HepG2 (cell line): ENCODE measurements at regions not wholly inside any gene's neighbourhood (a gene's known extent, or its start where the extent isn't known, plus 50 kb on each side); places are given as distances from the start of the nearest gene placed in this dataset.

Source experiments
- ATAC-seq: fragments of 200-7000 bp; cut with Tn5 transposase; 3 replicates; pipeline ENCODE4 v1.9.1; 2020; ENCODE audit warnings: mild to moderate bottlenecking, moderate library complexity
- BruUV-seq: library from RNA; stranded (reverse); fragments of 400-500 nt; replicated peaks from 2 replicates; lab custom pipeline; 2021; lab: Mats Ljungman, UMichigan
- CTCF ChIA-PET: fragments of 300-600 bp; formaldehyde crosslinking; extraction: SDS; loops from one replicate; lab custom pipeline; 2021; ENCODE audit warnings: low total read pairs, inconsistent platforms, low intra/inter-chr PET ratio; lab: Yijun Ruan, JAX
- POLR2A ChIA-PET: fragments of 350-600 bp; sonication (Branson Sonifier 250); formaldehyde crosslinking; loops from one replicate; lab custom pipeline; 2020; ENCODE audit warnings: antibody characterized with exemption, inconsistent platforms; lab: Yijun Ruan, JAX
- DNase-seq: peaks from one replicate; pipeline ENCODE4 v3.0.0-alpha.2; 2015; ENCODE audit warnings: low spot score
- FAIRE-seq: peaks from 3 replicates; lab custom pipeline; 2011; peaks lifted over from hg19 to GRCh38; lab: Jason Lieb, UNC
- H2AFZ ChIP-seq: one replicate; pipeline ENCODE4 v1.6.1; 2011; ENCODE audit warnings: low read length, inconsistent platforms
- H3K27ac ChIP-seq: fragments of 300-600 bp; 3 replicates; pipeline ENCODE4 v1.8.0; 2011; ENCODE audit warnings: mixed run types, mild to moderate bottlenecking, mixed read lengths, low read length, inconsistent platforms; ENCODE audit not compliant: insufficient read depth; ENCODE audit errors: extremely low read length
- H3K27me3 ChIP-seq, 2 experiments: fragments of 200-600 bp in 1 of 2; 2 replicates in 1 of 2; 3 replicates in 1 of 2; pipeline versions ENCODE4 v1.6.0 to v1.8.0; 2011; ENCODE audit warnings: low read length in 2 of 2, mild to moderate bottlenecking in 2 of 2, moderate library complexity in 2 of 2, inconsistent platforms in 1 of 2; ENCODE audit not compliant: insufficient read depth in 2 of 2, control insufficient read depth in 1 of 2
- H3K36me3 ChIP-seq, 2 experiments: fragments of 200-600 bp in 1 of 2; replicated peaks in 1 of 2; 2 replicates in 1 of 2; 3 replicates in 1 of 2; pipeline versions ENCODE4 v1.5.1 to v1.8.0; 2011; ENCODE audit warnings: low read length in 2 of 2, inconsistent platforms in 1 of 2; ENCODE audit not compliant: insufficient read depth in 2 of 2, control insufficient read depth in 1 of 2
- H3K4me1 ChIP-seq: 2 replicates; pipeline ENCODE4 v1.5.1; 2012; ENCODE audit warnings: low read length, inconsistent platforms; ENCODE audit not compliant: insufficient read depth
- H3K4me2 ChIP-seq: 2 replicates; pipeline ENCODE4 v1.6.0; 2011; ENCODE audit warnings: low read depth, low read length, inconsistent platforms
- H3K4me3 ChIP-seq, 3 experiments: fragments of 200-600 bp in 1 of 3; sonication (generic), shearing (Covaris generic) in 1 of 3; replicated peaks in 1 of 3; 2 replicates each; pipeline ENCODE4 v1.5.1; 2011 to 2016; ENCODE audit warnings: low read length in 3 of 3, inconsistent platforms in 2 of 3, low read depth in 2 of 3, mild to moderate bottlenecking in 2 of 3, control low read depth in 1 of 3, mixed read lengths in 1 of 3; ENCODE audit not compliant: insufficient read depth in 1 of 3
- H3K79me2 ChIP-seq: one replicate; pipeline ENCODE4 v1.6.1; 2011; ENCODE audit warnings: low read length, inconsistent platforms; ENCODE audit not compliant: insufficient read depth
- H3K9ac ChIP-seq: 2 replicates; pipeline ENCODE4 v1.6.0; 2011; ENCODE audit warnings: mild to moderate bottlenecking, low read depth, low read length, inconsistent platforms; ENCODE audit not compliant: insufficient read depth
- H3K9me3 ChIP-seq: 2 replicates; pipeline ENCODE4 v1.5.1; 2012; ENCODE audit warnings: mild to moderate bottlenecking, low read length
- H4K20me1 ChIP-seq: 2 replicates; pipeline ENCODE4 v1.6.0; 2011; ENCODE audit warnings: inconsistent platforms, mild to moderate bottlenecking, low read length, moderate library complexity; ENCODE audit not compliant: insufficient read depth
- CCDC6 ChIP-seq: sonication (generic); formaldehyde crosslinking; IDR thresholded peaks from 2 replicates; pipeline ENCODE4 v1.8.1; 2022; ENCODE audit warnings: mild to moderate bottlenecking, missing genetic modification reagents, moderate library complexity
- DDIT3 ChIP-seq: sonication (generic); formaldehyde crosslinking; IDR thresholded peaks from 2 replicates; pipeline ENCODE4 v1.4.0; 2020; ENCODE audit warnings: mild to moderate bottlenecking, missing genetic modification reagents
- DR1 ChIP-seq: sonication (generic); formaldehyde crosslinking; IDR thresholded peaks from 2 replicates; pipeline ENCODE4 v1.8.0; 2021; ENCODE audit warnings: mild to moderate bottlenecking, missing genetic modification reagents, inconsistent platforms
- E2F5 ChIP-seq: sonication (generic); formaldehyde crosslinking; conservative IDR thresholded peaks from 2 replicates; pipeline ENCODE4 v1.4.0; 2020; ENCODE audit warnings: missing genetic modification reagents
- ELF4 ChIP-seq: sonication (generic); formaldehyde crosslinking; IDR thresholded peaks from 2 replicates; pipeline ENCODE4 v1.5.0; 2020; ENCODE audit warnings: missing genetic modification reagents, mild to moderate bottlenecking, moderate library complexity, borderline replicate concordance
- FOXP4 ChIP-seq: sonication (generic); formaldehyde crosslinking; IDR thresholded peaks from 2 replicates; pipeline ENCODE4 v1.4.0; 2020; ENCODE audit warnings: missing genetic modification reagents
- GTF3A ChIP-seq: sonication (generic); formaldehyde crosslinking; conservative IDR thresholded peaks from 2 replicates; pipeline ENCODE4 v1.4.0; 2020; ENCODE audit warnings: mild to moderate bottlenecking, missing genetic modification reagents
- NFE2L2 ChIP-seq: fragments of 150-350 bp; IDR thresholded peaks from 2 replicates; pipeline ENCODE4 v1.6.1; 2014; ENCODE audit warnings: low read length
- PATZ1 ChIP-seq: sonication (generic); formaldehyde crosslinking; IDR thresholded peaks from 2 replicates; pipeline ENCODE4 v1.4.0; 2020; ENCODE audit warnings: missing genetic modification reagents
- SIX4 ChIP-seq: sonication (generic); formaldehyde crosslinking; IDR thresholded peaks from 2 replicates; pipeline ENCODE4 v1.4.0; 2020; ENCODE audit warnings: missing genetic modification reagents
- ZC3H4 ChIP-seq: sonication (generic); formaldehyde crosslinking; IDR thresholded peaks from 2 replicates; pipeline ENCODE4 v1.4.0; 2020; ENCODE audit warnings: missing genetic modification reagents, borderline replicate concordance
- ZNF335 ChIP-seq: sonication (generic); formaldehyde crosslinking; IDR thresholded peaks from 2 replicates; pipeline ENCODE4 v1.4.0; 2020; ENCODE audit warnings: missing genetic modification reagents
- ZNF569 ChIP-seq: sonication (generic); formaldehyde crosslinking; IDR thresholded peaks from 2 replicates; pipeline ENCODE4 v1.5.0; 2020; ENCODE audit warnings: mild to moderate bottlenecking, missing genetic modification reagents, moderate library complexity, borderline replicate concordance
- ZNF589 ChIP-seq: sonication (generic); formaldehyde crosslinking; conservative IDR thresholded peaks from 2 replicates; pipeline ENCODE4 v1.8.0; 2022; ENCODE audit warnings: mild to moderate bottlenecking, moderate library complexity, missing genetic modification reagents
- ZNF678 ChIP-seq: sonication (generic); formaldehyde crosslinking; IDR thresholded peaks from 2 replicates; pipeline ENCODE4 v1.4.0; 2020; ENCODE audit warnings: mild to moderate bottlenecking, missing genetic modification reagents
- ZNF766 ChIP-seq: sonication (generic); formaldehyde crosslinking; IDR thresholded peaks from 2 replicates; pipeline ENCODE4 v1.5.0; 2020; ENCODE audit warnings: missing genetic modification reagents, borderline replicate concordance
- in situ Hi-C: cut with HindIII; loops from 2 replicates; pipeline ENCODE4 v1.10.0; 2017; ENCODE audit warnings: low pct_unique_long_range_greater_than_20kb; ENCODE audit not compliant: extremely low pct_ligation_motif_present
- intact Hi-C: fragments of 100-400 bp; cut with micrococcal nuclease; formaldehyde crosslinking; loops from one replicate; pipeline ENCODE4 v1.10.0; 2022; ENCODE audit not compliant: unreplicated experiment

- no peak for TF ChIP-seq PATZ1 (CRISPR knock-in tag)
- TF ChIP-seq ZNF766: no peak
- no peak for TF ChIP-seq ZNF678 (CRISPR knock-in tag)
These were observed 951.6 kb downstream of the ANKRD7 start (continued) for GRCh38 chr7:119175911-119176627.

GRCh38 chr7:119177863-119178262, 953.4 kb downstream of the ANKRD7 start:
- Histone ChIP-seq H3K9ac (no peak overlapping the region), H3K4me2 (no peak overlapping the region), H3K36me3 (no peaks in the 10 kb centered on the region), H3K27ac (no peak overlapping the region), H3K79me2 (no peaks in the 10 kb centered on the region), H3K9me3 (no peaks in the 10 kb centered on the region), H4K20me1 (no peaks in the 10 kb centered on the region), H3K4me1 (no peaks in the 10 kb centered on the region), H2AFZ (no peak overlapping the region), H3K4me3 (no peak overlapping the region), H3K27me3 (no peaks in the 10 kb centered on the region; a peak in 1 of 5 replicates)
- no peak for ATAC-seq
- no peak for FAIRE-seq
- DNase-seq: no peak
- no peak for TF ChIP-seq ZC3H4 (CRISPR knock-in tag)
- no peak for TF ChIP-seq ZNF589 (CRISPR knock-in tag)
- TF ChIP-seq E2F5: no peak
- TF ChIP-seq GTF3A (CRISPR knock-in tag): no peak
- no peak for TF ChIP-seq FOXP4 (CRISPR knock-in tag)
- no peak for TF ChIP-seq DDIT3 (CRISPR knock-in tag)
- no peak for TF ChIP-seq NFE2L2
- TF ChIP-seq DR1: no peak
- TF ChIP-seq ZNF335 (CRISPR knock-in tag): no peak
- no peak for TF ChIP-seq SIX4 (CRISPR knock-in tag)
- no peak for TF ChIP-seq ZNF569 (CRISPR knock-in tag)
- no peak for TF ChIP-seq ELF4
- no peak for TF ChIP-seq CCDC6 (CRISPR knock-in tag)
- ChIA-PET CTCF (no interaction called here), POLR2A (no interaction called here)
- no TSS peak for BruUV-seq
- intact Hi-C loops (loop anchor here (2.0 kb wide), 1 partner anchor 825 kb away; no protein-coding TSS in a partner anchor), in situ Hi-C loops (loop anchor here (10.0 to 25.0 kb wide), 2 partner anchors 263 to 816 kb away; no protein-coding TSS in a partner anchor)
